WTC11 (cell line): ENCODE measurements at regions not wholly inside any gene's neighbourhood (a gene's known extent, or its start where the extent isn't known, plus 50 kb on each side); places are given as distances from the start of the nearest gene placed in this dataset.

ENCODE experiments used
- ATAC-seq: fragments of 200-7000 bp; cut with Tn5 transposase; 2 replicates; pipeline ENCODE4 v1.10.0; 2021; ENCODE audit warnings: mild to moderate bottlenecking, moderate library complexity
- CTCF ChIA-PET: fragments of 300-600 bp; sonication (Branson Sonifier 250); formaldehyde crosslinking; loops from one replicate; lab custom pipeline; 2021; ENCODE audit warnings: antibody characterized with exemption; lab: Charles Lee
- POLR2A ChIA-PET: fragments of 350-600 bp; sonication (Branson Sonifier 250); formaldehyde crosslinking; loops from one replicate; lab custom pipeline; 2021; ENCODE audit warnings: antibody characterized with exemption; lab: Charles Lee
- DNase-seq: peaks from one replicate; pipeline ENCODE4 v3.0.0; 2021; ENCODE audit warnings: low spot score
- H3K27ac Mint-ChIP-seq: 2 replicates; pipeline ENCODE4 v1.8.0; 2021; ENCODE audit warnings: mixed read lengths
- H3K27me3 Mint-ChIP-seq: 2 replicates; pipeline ENCODE4 v1.8.0; 2021; ENCODE audit warnings: low read depth, mild to moderate bottlenecking, moderate library complexity, mixed read lengths
- H3K36me3 Mint-ChIP-seq: 2 replicates; pipeline ENCODE4 v1.8.0; 2021; ENCODE audit warnings: mixed read lengths
- H3K4me1 Mint-ChIP-seq: 2 replicates; pipeline ENCODE4 v1.8.0; 2022; ENCODE audit warnings: mixed read lengths
- H3K4me3 Mint-ChIP-seq: 2 replicates; pipeline ENCODE4 v1.8.0; 2021; ENCODE audit warnings: mild to moderate bottlenecking, moderate library complexity, mixed read lengths
- H3K9me3 Mint-ChIP-seq: 2 replicates; pipeline ENCODE4 v1.8.0; 2021; ENCODE audit warnings: mixed read lengths
- FOXJ3 ChIP-seq: sonication (generic); formaldehyde crosslinking; IDR thresholded peaks from 2 replicates; pipeline ENCODE4 v1.9.0; 2021; ENCODE audit warnings: missing genetic modification reagents, mild to moderate bottlenecking, borderline replicate concordance
- FOXP1 ChIP-seq: sonication (generic); formaldehyde crosslinking; IDR thresholded peaks from 2 replicates; pipeline ENCODE4 v1.8.0; 2022; ENCODE audit warnings: missing genetic modification reagents, mild to moderate bottlenecking, moderate library complexity, borderline replicate concordance
- GABPB1 ChIP-seq: sonication (generic); formaldehyde crosslinking; IDR thresholded peaks from 2 replicates; pipeline ENCODE4 v1.8.1; 2023; ENCODE audit warnings: mild to moderate bottlenecking, missing genetic modification reagents
- HMGA2 ChIP-seq: fragments of 250-450 bp; sonication (Bioruptor Pico); IDR thresholded peaks from 2 replicates; pipeline ENCODE4 v1.4.0; 2021; ENCODE audit warnings: mild to moderate bottlenecking, moderate library complexity
- JAZF1 ChIP-seq: fragments of 250-450 bp; sonication (Bioruptor Pico); IDR thresholded peaks from 2 replicates; pipeline ENCODE4 v1.9.0; 2021; ENCODE audit warnings: moderate library complexity, mild to moderate bottlenecking, inconsistent platforms
- JUN ChIP-seq: sonication (generic); formaldehyde crosslinking; IDR thresholded peaks from 2 replicates; pipeline ENCODE4 v1.8.0; 2023; ENCODE audit warnings: mild to moderate bottlenecking, missing genetic modification reagents
- MYBL2 ChIP-seq: sonication (generic); formaldehyde crosslinking; IDR thresholded peaks from 2 replicates; pipeline ENCODE4 v1.8.1; 2023; ENCODE audit warnings: mild to moderate bottlenecking, moderate library complexity, missing genetic modification reagents
- NFYB ChIP-seq: sonication (generic); formaldehyde crosslinking; conservative IDR thresholded peaks from 2 replicates; pipeline ENCODE4 v1.8.0; 2022; ENCODE audit warnings: low read depth, missing genetic modification reagents
- PRDM15 ChIP-seq: sonication (generic); formaldehyde crosslinking; IDR thresholded peaks from 2 replicates; pipeline ENCODE4 v1.8.0; 2022; ENCODE audit warnings: missing genetic modification reagents
- SMAD3 ChIP-seq: sonication (generic); formaldehyde crosslinking; IDR thresholded peaks from 2 replicates; pipeline ENCODE4 v1.8.0; 2022; ENCODE audit warnings: missing genetic modification reagents, mild to moderate bottlenecking, borderline replicate concordance
- SOX15 ChIP-seq: fragments of 250-450 bp; sonication (Bioruptor Pico); IDR thresholded peaks from 2 replicates; pipeline ENCODE4 v1.9.0; 2021; ENCODE audit warnings: mild to moderate bottlenecking
- ZMAT4 ChIP-seq: fragments of 250-450 bp; sonication (Bioruptor Pico); IDR thresholded peaks from 2 replicates; pipeline ENCODE4 v1.9.0; 2021; ENCODE audit warnings: mild to moderate bottlenecking
- ZNF317 ChIP-seq: sonication (generic); formaldehyde crosslinking; IDR thresholded peaks from 2 replicates; pipeline ENCODE4 v1.8.1; 2023; ENCODE audit warnings: low read depth, mild to moderate bottlenecking, moderate library complexity, missing genetic modification reagents, borderline replicate concordance
- TF ChIP-seq, protein P1 (sequence below): fragments of 250-450 bp; sonication (Bioruptor Pico); IDR thresholded peaks from 2 replicates; pipeline ENCODE4 v1.9.0; 2021; ENCODE audit warnings: mild to moderate bottlenecking, borderline replicate concordance
- TF ChIP-seq, protein P2 (sequence below): fragments of 200-600 bp; IDR thresholded peaks from 2 replicates; pipeline ENCODE4 v1.8.0; 2022; ENCODE audit warnings: antibody characterized with exemption
- TF ChIP-seq, protein P3 (sequence below): sonication (generic); formaldehyde crosslinking; IDR thresholded peaks from 2 replicates; pipeline ENCODE4 v1.8.1; 2022; ENCODE audit warnings: missing genetic modification reagents, borderline replicate concordance
- TF ChIP-seq, protein P4 (sequence below): fragments of 250-450 bp; sonication (Bioruptor Pico); IDR thresholded peaks from 2 replicates; pipeline ENCODE4 v1.9.0; 2021; ENCODE audit warnings: mild to moderate bottlenecking
- TF ChIP-seq, protein P5 (sequence below): sonication (generic); formaldehyde crosslinking; IDR thresholded peaks from 2 replicates; pipeline ENCODE4 v1.8.0; 2023; ENCODE audit warnings: mild to moderate bottlenecking, missing genetic modification reagents

DNA sequence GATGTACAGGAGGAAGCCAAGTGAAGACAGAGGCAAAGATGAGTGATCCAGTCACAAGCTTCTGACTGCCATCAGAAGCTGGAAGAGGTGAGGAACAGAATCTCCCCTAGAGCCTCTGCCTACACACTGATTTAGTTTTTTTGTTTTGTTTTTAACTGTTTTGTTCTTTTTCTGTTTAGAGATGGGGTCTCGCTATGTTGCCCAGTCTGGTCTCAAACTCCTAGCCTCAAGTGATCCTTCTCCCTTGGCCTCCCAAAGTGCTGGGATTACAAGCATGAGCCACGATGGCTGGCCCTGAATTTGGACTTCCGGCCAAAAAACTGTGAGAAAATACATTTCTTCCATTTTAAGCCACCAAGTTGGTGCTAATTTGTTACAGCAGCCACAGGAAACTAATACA lies 204.7 kb upstream of the ZNF608 start:
- no peak for DNase-seq
- H3K9me3 Mint-ChIP-seq, result peaks cover 13% of the 10 kb centered on the region
- no peak overlapping the region for H3K27ac Mint-ChIP-seq
- TF ChIP-seq, protein P1, sequence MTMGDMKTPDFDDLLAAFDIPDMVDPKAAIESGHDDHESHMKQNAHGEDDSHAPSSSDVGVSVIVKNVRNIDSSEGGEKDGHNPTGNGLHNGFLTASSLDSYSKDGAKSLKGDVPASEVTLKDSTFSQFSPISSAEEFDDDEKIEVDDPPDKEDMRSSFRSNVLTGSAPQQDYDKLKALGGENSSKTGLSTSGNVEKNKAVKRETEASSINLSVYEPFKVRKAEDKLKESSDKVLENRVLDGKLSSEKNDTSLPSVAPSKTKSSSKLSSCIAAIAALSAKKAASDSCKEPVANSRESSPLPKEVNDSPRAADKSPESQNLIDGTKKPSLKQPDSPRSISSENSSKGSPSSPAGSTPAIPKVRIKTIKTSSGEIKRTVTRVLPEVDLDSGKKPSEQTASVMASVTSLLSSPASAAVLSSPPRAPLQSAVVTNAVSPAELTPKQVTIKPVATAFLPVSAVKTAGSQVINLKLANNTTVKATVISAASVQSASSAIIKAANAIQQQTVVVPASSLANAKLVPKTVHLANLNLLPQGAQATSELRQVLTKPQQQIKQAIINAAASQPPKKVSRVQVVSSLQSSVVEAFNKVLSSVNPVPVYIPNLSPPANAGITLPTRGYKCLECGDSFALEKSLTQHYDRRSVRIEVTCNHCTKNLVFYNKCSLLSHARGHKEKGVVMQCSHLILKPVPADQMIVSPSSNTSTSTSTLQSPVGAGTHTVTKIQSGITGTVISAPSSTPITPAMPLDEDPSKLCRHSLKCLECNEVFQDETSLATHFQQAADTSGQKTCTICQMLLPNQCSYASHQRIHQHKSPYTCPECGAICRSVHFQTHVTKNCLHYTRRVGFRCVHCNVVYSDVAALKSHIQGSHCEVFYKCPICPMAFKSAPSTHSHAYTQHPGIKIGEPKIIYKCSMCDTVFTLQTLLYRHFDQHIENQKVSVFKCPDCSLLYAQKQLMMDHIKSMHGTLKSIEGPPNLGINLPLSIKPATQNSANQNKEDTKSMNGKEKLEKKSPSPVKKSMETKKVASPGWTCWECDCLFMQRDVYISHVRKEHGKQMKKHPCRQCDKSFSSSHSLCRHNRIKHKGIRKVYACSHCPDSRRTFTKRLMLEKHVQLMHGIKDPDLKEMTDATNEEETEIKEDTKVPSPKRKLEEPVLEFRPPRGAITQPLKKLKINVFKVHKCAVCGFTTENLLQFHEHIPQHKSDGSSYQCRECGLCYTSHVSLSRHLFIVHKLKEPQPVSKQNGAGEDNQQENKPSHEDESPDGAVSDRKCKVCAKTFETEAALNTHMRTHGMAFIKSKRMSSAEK (CRISPR knock-in tag), result no peak
- TF ChIP-seq, protein P2, sequence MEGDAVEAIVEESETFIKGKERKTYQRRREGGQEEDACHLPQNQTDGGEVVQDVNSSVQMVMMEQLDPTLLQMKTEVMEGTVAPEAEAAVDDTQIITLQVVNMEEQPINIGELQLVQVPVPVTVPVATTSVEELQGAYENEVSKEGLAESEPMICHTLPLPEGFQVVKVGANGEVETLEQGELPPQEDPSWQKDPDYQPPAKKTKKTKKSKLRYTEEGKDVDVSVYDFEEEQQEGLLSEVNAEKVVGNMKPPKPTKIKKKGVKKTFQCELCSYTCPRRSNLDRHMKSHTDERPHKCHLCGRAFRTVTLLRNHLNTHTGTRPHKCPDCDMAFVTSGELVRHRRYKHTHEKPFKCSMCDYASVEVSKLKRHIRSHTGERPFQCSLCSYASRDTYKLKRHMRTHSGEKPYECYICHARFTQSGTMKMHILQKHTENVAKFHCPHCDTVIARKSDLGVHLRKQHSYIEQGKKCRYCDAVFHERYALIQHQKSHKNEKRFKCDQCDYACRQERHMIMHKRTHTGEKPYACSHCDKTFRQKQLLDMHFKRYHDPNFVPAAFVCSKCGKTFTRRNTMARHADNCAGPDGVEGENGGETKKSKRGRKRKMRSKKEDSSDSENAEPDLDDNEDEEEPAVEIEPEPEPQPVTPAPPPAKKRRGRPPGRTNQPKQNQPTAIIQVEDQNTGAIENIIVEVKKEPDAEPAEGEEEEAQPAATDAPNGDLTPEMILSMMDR, result no peak
- TF ChIP-seq, protein P3, sequence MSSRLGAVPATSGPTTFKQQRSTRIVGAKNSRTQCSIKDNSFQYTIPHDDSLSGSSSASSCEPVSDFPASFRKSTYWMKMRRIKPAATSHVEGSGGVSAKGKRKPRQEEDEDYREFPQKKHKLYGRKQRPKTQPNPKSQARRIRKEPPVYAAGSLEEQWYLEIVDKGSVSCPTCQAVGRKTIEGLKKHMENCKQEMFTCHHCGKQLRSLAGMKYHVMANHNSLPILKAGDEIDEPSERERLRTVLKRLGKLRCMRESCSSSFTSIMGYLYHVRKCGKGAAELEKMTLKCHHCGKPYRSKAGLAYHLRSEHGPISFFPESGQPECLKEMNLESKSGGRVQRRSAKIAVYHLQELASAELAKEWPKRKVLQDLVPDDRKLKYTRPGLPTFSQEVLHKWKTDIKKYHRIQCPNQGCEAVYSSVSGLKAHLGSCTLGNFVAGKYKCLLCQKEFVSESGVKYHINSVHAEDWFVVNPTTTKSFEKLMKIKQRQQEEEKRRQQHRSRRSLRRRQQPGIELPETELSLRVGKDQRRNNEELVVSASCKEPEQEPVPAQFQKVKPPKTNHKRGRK (CRISPR knock-in tag), result no peak
- no peak for TF ChIP-seq HMGA2
- no peak for TF ChIP-seq JAZF1 (CRISPR knock-in tag)
- no peak for TF ChIP-seq MYBL2 (CRISPR knock-in tag)
- no peak for TF ChIP-seq ZMAT4 (CRISPR knock-in tag)
- no peak for TF ChIP-seq SOX15 (CRISPR knock-in tag)
- TF ChIP-seq NFYB (CRISPR knock-in tag), result no peak
- TF ChIP-seq SMAD3 (CRISPR knock-in tag), result no peak
- TF ChIP-seq PRDM15 (CRISPR knock-in tag), result no peak
- TF ChIP-seq FOXJ3 (CRISPR knock-in tag), result no peak
- no peak for TF ChIP-seq ZNF317
- TF ChIP-seq, all 79 proteins: peak for 0
- H3K36me3 Mint-ChIP-seq, result peaks cover 6% of the 10 kb centered on the region; the same call in 1 of the 2 replicates
- H3K4me3 Mint-ChIP-seq, result no peak overlapping the region
- ATAC-seq, result no peak
- H3K4me1 Mint-ChIP-seq, result peaks cover 28% of the 10 kb centered on the region
- POLR2A ChIA-PET, result interaction anchor here (0.6 kb wide), 1 partner anchor 42 kb away, joined by 3 read pairs; no protein-coding TSS in a partner anchor
- no peaks in the 10 kb centered on the region for H3K27me3 Mint-ChIP-seq
- CTCF ChIA-PET, result no interaction called here

- DNase-seq (no peak), ATAC-seq (no peak)
- CTCF ChIA-PET, result no interaction called here
- Mint-ChIP-seq H3K27me3 (no peaks in the 10 kb centered on the region), H3K4me1 (peaks cover 28% of the 10 kb centered on the region), H3K4me3 (no peak overlapping the region), H3K27ac (no peak overlapping the region), H3K36me3 (peaks cover 6% of the 10 kb centered on the region; the same call in 1 of the 2 replicates), H3K9me3 (peaks cover 13% of the 10 kb centered on the region)
- POLR2A ChIA-PET, result interaction anchor here (0.6 to 0.7 kb wide), 3 partner anchors 21 to 117 kb away, joined by 3 to 7 read pairs (median 4); no protein-coding TSS in a partner anchor
- TF ChIP-seq, protein P4, sequence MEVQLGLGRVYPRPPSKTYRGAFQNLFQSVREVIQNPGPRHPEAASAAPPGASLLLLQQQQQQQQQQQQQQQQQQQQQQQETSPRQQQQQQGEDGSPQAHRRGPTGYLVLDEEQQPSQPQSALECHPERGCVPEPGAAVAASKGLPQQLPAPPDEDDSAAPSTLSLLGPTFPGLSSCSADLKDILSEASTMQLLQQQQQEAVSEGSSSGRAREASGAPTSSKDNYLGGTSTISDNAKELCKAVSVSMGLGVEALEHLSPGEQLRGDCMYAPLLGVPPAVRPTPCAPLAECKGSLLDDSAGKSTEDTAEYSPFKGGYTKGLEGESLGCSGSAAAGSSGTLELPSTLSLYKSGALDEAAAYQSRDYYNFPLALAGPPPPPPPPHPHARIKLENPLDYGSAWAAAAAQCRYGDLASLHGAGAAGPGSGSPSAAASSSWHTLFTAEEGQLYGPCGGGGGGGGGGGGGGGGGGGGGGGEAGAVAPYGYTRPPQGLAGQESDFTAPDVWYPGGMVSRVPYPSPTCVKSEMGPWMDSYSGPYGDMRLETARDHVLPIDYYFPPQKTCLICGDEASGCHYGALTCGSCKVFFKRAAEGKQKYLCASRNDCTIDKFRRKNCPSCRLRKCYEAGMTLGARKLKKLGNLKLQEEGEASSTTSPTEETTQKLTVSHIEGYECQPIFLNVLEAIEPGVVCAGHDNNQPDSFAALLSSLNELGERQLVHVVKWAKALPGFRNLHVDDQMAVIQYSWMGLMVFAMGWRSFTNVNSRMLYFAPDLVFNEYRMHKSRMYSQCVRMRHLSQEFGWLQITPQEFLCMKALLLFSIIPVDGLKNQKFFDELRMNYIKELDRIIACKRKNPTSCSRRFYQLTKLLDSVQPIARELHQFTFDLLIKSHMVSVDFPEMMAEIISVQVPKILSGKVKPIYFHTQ (CRISPR knock-in tag), result no peak
- no peak for TF ChIP-seq FOXP1 (CRISPR knock-in tag)
- TF ChIP-seq GABPB1 (CRISPR knock-in tag), result no peak
- TF ChIP-seq, protein P5, sequence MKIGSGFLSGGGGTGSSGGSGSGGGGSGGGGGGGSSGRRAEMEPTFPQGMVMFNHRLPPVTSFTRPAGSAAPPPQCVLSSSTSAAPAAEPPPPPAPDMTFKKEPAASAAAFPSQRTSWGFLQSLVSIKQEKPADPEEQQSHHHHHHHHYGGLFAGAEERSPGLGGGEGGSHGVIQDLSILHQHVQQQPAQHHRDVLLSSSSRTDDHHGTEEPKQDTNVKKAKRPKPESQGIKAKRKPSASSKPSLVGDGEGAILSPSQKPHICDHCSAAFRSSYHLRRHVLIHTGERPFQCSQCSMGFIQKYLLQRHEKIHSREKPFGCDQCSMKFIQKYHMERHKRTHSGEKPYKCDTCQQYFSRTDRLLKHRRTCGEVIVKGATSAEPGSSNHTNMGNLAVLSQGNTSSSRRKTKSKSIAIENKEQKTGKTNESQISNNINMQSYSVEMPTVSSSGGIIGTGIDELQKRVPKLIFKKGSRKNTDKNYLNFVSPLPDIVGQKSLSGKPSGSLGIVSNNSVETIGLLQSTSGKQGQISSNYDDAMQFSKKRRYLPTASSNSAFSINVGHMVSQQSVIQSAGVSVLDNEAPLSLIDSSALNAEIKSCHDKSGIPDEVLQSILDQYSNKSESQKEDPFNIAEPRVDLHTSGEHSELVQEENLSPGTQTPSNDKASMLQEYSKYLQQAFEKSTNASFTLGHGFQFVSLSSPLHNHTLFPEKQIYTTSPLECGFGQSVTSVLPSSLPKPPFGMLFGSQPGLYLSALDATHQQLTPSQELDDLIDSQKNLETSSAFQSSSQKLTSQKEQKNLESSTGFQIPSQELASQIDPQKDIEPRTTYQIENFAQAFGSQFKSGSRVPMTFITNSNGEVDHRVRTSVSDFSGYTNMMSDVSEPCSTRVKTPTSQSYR (CRISPR knock-in tag), result no peak
- TF ChIP-seq JUN (CRISPR knock-in tag), result no peak
These were observed 205.2 kb upstream of the ZNF608 start for GRCh38 chr5:124951661-124952060.
